Hepatocyte (in vitro differentiated cells): ENCODE measurements at regions not wholly inside any gene's neighbourhood (a gene's known extent, or its start where the extent isn't known, plus 50 kb on each side); places are given as distances from the start of the nearest gene placed in this dataset.

Experiments
- DNase-seq: peaks from one replicate; pipeline ENCODE4 v3.0.0-alpha.2; 2016; ENCODE audit warnings: low spot score
- H2AFZ ChIP-seq: fragments of 200-600 bp; sonication (generic); 2 replicates; pipeline ENCODE4 v1.6.0; 2016; ENCODE audit warnings: antibody characterized with exemption, mild to moderate bottlenecking
- H3K27ac ChIP-seq: fragments of 200-600 bp; sonication (generic); 2 replicates; pipeline ENCODE4 v1.5.1; 2016; ENCODE audit warnings: mild to moderate bottlenecking
- H3K27me3 ChIP-seq: fragments of 200-600 bp; sonication (generic); 2 replicates; pipeline ENCODE4 v1.6.1; 2016
- H3K36me3 ChIP-seq: fragments of 200-600 bp; sonication (generic); replicated peaks from 2 replicates; pipeline ENCODE4 v1.5.1; 2016; ENCODE audit warnings: low read depth; ENCODE audit not compliant: insufficient read depth
- H3K4me1 ChIP-seq: fragments of 200-600 bp; sonication (generic); 2 replicates; pipeline ENCODE4 v1.5.1; 2016; ENCODE audit warnings: mild to moderate bottlenecking, moderate library complexity; ENCODE audit not compliant: insufficient read depth
- H3K4me2 ChIP-seq: fragments of 200-600 bp; sonication (generic); 2 replicates; pipeline ENCODE4 v1.6.0; 2016
- H3K4me3 ChIP-seq: fragments of 200-600 bp; sonication (generic); 2 replicates; pipeline ENCODE4 v1.5.1; 2016; ENCODE audit warnings: mild to moderate bottlenecking
- H3K79me2 ChIP-seq: fragments of 200-600 bp; sonication (generic); 2 replicates; pipeline ENCODE4 v1.6.0; 2017; ENCODE audit warnings: mild to moderate bottlenecking
- H3K9me2 ChIP-seq: fragments of 200-600 bp; sonication (generic); replicated peaks from 2 replicates; pipeline ENCODE4 v1.6.0; 2017; ENCODE audit warnings: mild to moderate bottlenecking; ENCODE audit not compliant: insufficient read depth
- H3K9me3 ChIP-seq: fragments of 200-600 bp; sonication (generic); 2 replicates; pipeline ENCODE4 v1.5.1; 2016; ENCODE audit warnings: low read depth, mild to moderate bottlenecking
- H4K20me1 ChIP-seq: fragments of 200-600 bp; sonication (generic); 2 replicates; pipeline ENCODE4 v1.6.0; 2016; ENCODE audit warnings: mild to moderate bottlenecking; ENCODE audit not compliant: insufficient read depth, poor library complexity, severe bottlenecking
- CTCF ChIP-seq: fragments of 200-600 bp; sonication (generic); IDR thresholded peaks from 2 replicates; pipeline ENCODE4 v1.5.1; 2016; ENCODE audit warnings: antibody characterized with exemption, mild to moderate bottlenecking; ENCODE audit not compliant: poor library complexity
- EZH2 ChIP-seq: fragments of 200-600 bp; sonication (generic); IDR thresholded peaks from 2 replicates; pipeline ENCODE4 v1.6.1; 2016; ENCODE audit warnings: antibody characterized with exemption, mild to moderate bottlenecking, borderline replicate concordance
- EZH2phosphoT487 ChIP-seq: fragments of 200-600 bp; sonication (generic); IDR thresholded peaks from one replicate; pipeline ENCODE4 v1.6.1; 2018; ENCODE audit warnings: antibody characterized with exemption, mild to moderate bottlenecking, low read depth, moderate library complexity; ENCODE audit not compliant: unreplicated experiment, severe bottlenecking
- WGBS: methylation state at CpG from one replicate; pipeline ENCODE4 v1.1.6; 2016; ENCODE audit warnings: low lambda C conversion rate; ENCODE audit errors: missing lambda C conversion rate; 5-methylcytosine and 5-hydroxymethylcytosine counted together

GRCh38 chr3:189053322-189053721 lies 118.4 kb upstream of the TPRG1 start:
- H3K9me2 ChIP-seq = no peaks in the 10 kb centered on the region
- no peak overlapping the region for H2AFZ ChIP-seq
- no peak overlapping the region for H3K27ac ChIP-seq
- no peaks in the 10 kb centered on the region for H3K79me2 ChIP-seq
- TF ChIP-seq CTCF = no peak
- no peak for TF ChIP-seq EZH2phosphoT487
- no peak for TF ChIP-seq EZH2
- H3K4me2 ChIP-seq = no peak overlapping the region
- H3K9me3 ChIP-seq = no peaks in the 10 kb centered on the region
- WGBS = 88% methylated on average over 5 of the region's 5 CpGs
- no peaks in the 10 kb centered on the region for H4K20me1 ChIP-seq
- H3K27me3 ChIP-seq = no peaks in the 10 kb centered on the region
- DNase-seq = no peak
- no peak overlapping the region for H3K4me3 ChIP-seq
- no peaks in the 10 kb centered on the region for H3K4me1 ChIP-seq
- no peaks in the 10 kb centered on the region for H3K36me3 ChIP-seq

GRCh38 chr3:189056646-189057335 lies 115.0 kb upstream of the TPRG1 start:
- H2AFZ ChIP-seq = no peak overlapping the region
- H3K4me1 ChIP-seq = no peaks in the 10 kb centered on the region
- H3K27ac ChIP-seq = no peak overlapping the region
- no peaks in the 10 kb centered on the region for H3K79me2 ChIP-seq
- no peaks in the 10 kb centered on the region for H3K27me3 ChIP-seq
- H4K20me1 ChIP-seq = no peaks in the 10 kb centered on the region
- no peak overlapping the region for H3K4me3 ChIP-seq
- WGBS = 93% methylated on average over 3 of the region's 3 CpGs
- no peak overlapping the region for H3K4me2 ChIP-seq
- DNase-seq = no peak
- no peaks in the 10 kb centered on the region for H3K36me3 ChIP-seq
- H3K9me2 ChIP-seq = no peaks in the 10 kb centered on the region
- no peaks in the 10 kb centered on the region for H3K9me3 ChIP-seq
- TF ChIP-seq EZH2phosphoT487 = no peak
- TF ChIP-seq CTCF = no peak
- no peak for TF ChIP-seq EZH2

GRCh38 chr3:189057369-189057768 lies 114.4 kb upstream of the TPRG1 start:
- WGBS = 94% methylated on average over 1 of the region's 1 CpG
- H3K4me1 ChIP-seq = no peaks in the 10 kb centered on the region

More at GRCh38 chr3:189057369-189057768, 114.4 kb upstream of the TPRG1 start:
- H2AFZ ChIP-seq = no peak overlapping the region
- no peak for DNase-seq
- H3K27ac ChIP-seq = no peak overlapping the region
- H3K9me3 ChIP-seq = no peaks in the 10 kb centered on the region
- H3K79me2 ChIP-seq = no peaks in the 10 kb centered on the region
- H3K4me3 ChIP-seq = no peak overlapping the region
- no peaks in the 10 kb centered on the region for H4K20me1 ChIP-seq
- no peaks in the 10 kb centered on the region for H3K9me2 ChIP-seq
- no peak overlapping the region for H3K4me2 ChIP-seq
- TF ChIP-seq EZH2phosphoT487 (no peak), CTCF (no peak), EZH2 (no peak)
- no peaks in the 10 kb centered on the region for H3K36me3 ChIP-seq
- H3K27me3 ChIP-seq = no peaks in the 10 kb centered on the region
